ENCODE measurements at regions not wholly inside any gene's neighbourhood (a gene's known extent, or its start where the extent isn't known, plus 50 kb on each side); places are given as distances from the start of the nearest gene placed in this dataset.

DNA sequence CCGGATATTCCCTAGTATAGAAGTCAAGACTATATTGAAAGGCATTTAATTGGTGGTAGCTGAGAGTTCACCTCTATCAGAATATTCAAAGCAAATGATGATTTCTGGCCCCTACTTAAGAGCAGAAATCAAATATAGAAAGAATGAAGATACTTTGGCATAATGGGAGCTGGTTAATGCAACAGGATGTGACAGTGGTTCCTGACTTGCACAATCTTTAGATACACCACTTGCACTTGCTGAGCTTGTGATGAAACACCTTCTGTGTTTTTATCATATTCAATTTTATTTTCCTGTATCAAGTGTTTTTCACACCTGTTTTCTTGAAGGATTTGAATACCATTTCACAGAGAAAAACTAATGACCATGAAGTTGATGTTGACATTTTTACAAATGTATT, 124.1 kb upstream of the CDH19 start:
- DNase-seq: no peak

- DNase-seq: peak; percentile 21
These were observed 120.9 kb upstream of the CDH19 start for GRCh38 chr18:66724664-66725356.

- no peak for DNase-seq
These were observed 118.8 kb upstream of the CDH19 start for GRCh38 chr18:66722671-66723070.

DNA sequence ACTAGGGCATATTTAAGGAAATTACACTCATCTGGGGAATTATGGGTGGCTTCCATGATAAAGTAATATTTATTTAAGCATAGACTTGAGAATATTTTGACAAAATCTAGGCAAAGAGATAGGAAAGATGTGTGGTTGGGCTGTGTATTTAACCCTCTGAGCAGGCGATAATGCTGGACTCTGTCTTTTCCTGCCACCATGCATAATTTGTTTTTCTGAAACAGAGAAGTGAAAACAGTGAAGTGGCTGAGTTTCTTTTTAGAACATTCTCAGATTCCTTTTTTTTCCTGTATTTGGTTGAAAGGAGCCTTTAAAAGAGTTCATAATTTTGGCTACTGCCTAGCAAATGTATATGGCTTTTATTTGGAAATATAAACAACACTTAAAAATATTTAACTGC, 104.8 kb upstream of the CDH19 start:
- no peak for DNase-seq

DNA sequence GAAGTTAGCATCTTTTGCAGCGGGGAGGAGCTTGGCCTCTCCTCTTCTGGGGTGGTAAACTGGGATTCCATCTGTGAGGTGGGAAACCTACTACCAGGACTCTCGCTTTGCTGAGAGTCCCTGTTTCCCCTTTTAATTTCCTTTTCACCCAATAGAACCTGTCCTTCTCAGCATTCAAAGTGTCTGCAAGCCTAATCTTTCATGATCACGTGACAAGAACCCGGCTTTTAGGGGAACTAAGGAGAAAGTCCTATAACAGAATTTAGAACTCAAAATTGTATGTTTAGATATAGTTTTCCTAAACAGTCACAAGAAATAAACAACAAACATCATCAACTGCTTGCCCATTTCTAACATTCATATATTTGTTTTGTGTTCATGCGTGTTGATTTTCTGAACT, 103.6 kb upstream of the CDH19 start:
- DNase-seq: no peak

DNA sequence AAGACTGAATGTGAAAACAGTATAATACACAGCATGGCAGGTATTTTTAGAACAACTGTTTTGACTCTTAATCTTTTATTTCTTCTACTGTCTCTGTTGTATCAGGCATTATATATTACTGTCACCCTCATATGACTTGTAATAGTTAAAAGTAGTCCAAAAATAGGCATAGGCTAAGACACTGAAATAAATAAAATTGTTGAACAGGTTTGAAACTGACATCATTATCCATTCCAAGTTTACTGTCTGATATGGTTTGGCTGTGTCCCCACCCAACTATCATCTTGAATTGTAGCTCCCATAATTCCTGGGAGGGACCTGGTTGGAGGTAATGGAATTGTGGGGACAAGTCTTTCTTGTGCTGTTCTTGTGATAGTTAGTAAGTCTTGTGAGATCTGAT, 91.4 kb upstream of the CDH19 start:
- DNase-seq: no peak

DNA sequence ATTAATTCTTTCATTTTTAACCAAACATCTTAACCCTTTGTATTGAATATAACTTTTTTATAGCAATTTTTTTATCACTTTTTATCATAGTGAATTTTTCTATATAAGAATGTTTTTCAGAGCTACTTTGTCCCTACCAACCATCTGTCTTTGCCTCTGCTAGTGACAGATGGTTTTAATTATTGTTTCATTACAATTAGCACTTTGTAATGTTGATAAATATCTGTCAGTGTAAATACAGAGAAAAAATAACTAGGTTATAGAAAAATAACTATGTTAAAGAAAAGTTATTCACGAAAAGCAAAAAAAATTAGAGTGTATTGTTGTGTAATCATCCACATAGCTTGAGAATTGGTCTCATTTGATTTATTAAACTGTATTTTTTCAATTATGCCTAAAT, 91.0 kb upstream of the CDH19 start:
- no peak for DNase-seq

DNA sequence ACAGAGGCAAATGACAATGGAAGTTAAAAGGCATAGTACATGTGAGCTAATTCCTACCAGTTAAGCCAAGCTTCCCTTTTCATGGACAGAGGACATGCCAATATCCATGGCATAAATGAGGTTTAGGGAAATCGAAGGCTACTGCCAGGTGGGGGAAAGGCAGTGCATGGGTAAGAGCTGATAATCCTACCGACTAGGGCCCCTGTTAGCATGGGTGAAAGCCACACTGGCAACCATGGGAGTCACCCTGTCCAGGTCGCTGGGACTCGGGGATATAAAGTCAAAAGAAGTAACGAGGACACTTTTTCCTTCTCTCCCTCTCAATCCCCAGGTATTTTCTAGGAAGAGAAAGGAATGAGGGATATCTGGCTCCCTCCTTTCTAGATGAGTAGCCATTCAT, 83.7 kb upstream of the CDH19 start:
- DNase-seq: no peak

GRCh38 chr18:66682855-66683322, 79.0 kb upstream of the CDH19 start:
- peak; percentile 93 for DNase-seq

GRCh38 chr18:66676699-66677098, 72.8 kb upstream of the CDH19 start:
- peak; percentile 100 for DNase-seq

- no peak for DNase-seq
These were observed 70.4 kb upstream of the CDH19 start for GRCh38 chr18:66674286-66674685.

- peak; percentile 15 for DNase-seq
These were observed 64.8 kb upstream of the CDH19 start for GRCh38 chr18:66668706-66669105.

DNA sequence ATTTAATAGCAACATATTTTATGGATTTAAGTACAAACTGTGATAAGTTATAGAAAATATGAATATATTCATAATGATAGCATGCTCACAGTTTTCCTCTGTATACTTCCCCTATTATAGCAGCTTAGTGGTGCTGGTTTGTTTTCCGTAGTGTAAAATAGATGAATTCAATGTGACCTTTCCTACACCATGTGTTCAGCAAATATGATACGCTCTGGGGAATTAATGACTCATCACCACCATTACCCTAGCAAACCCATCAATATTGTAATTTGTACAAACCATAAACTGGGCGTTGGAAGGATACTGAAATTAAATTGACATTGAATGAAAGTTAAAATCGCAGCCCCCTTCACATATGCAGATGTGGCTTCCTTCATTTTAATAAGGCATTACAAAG, 58.7 kb upstream of the CDH19 start:
- no peak for DNase-seq

- DNase-seq: no peak
These were observed 51.5 kb upstream of the CDH19 start for GRCh38 chr18:66655407-66655806.
